CD4-positive, alpha-beta T cell treated with Interleukin-15 for 4 hours (primary cell): ENCODE measurements at regions not wholly inside any gene's neighbourhood (a gene's known extent, or its start where the extent isn't known, plus 50 kb on each side); places are given as distances from the start of the nearest gene placed in this dataset.

Experiments used
- DNase-seq: peaks from one replicate; pipeline ENCODE4 v3.0.0-alpha.2; 2020; ENCODE audit warnings: low spot score

DNA sequence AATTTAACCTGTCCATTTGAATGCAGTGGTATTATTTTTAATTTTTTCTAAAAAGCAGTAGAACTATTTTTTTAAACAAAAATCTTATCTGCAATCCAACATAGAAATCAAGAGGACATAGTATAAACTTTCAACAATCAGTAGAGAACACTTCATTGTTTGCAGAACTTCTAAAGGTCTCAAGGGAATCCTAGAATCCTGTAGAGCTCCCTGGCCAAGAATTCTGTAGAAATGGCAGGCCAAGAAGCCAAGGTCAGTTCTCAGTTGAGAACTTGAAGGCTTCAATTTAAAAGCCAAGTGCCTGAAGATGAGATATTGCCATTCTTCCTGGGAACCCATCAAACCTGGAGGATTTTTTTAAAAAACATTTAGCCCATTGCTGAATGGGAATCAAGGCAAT, 199.2 kb upstream of the KLF4 start:
- no peak for DNase-seq

DNA sequence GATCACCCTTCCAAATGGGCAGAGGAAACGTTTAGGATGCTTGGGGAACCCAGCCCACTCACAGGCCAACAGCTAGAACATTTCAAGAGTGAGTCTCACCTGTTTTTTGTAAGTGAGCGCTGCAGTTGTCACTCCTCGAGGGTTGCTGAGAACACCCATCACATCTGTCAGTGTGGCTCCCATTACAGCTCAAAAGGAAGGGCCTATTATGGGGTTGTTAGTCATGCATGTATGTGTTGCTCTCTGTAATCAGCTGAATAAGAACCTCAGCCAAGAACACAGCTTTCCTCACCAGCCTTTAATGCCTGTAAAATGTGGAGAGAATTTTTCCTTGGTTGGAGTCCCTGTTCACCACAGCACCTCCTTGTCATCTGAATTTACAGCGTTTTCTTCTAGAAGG, 196.3 kb upstream of the KLF4 start:
- DNase-seq: no peak

DNA sequence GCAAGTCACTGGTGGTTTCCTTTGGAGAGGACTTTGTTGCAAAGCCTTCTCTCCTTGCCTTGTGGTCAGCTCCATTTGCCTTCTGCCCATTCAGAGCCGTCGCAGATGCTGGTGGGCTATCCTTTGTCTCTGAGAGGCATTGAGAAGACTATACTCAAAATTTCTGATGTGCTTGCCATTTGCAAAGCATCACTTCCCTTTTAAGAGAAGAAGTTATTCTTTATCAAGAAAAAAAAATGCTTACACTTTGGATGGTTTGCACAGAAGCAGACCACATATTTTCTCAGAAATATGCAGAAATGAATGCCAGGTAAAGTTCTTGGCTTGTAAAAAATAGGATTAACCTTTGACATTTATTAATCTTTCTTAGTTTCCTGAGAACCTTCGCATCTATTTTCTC, 195.8 kb upstream of the KLF4 start:
- no peak for DNase-seq

DNA sequence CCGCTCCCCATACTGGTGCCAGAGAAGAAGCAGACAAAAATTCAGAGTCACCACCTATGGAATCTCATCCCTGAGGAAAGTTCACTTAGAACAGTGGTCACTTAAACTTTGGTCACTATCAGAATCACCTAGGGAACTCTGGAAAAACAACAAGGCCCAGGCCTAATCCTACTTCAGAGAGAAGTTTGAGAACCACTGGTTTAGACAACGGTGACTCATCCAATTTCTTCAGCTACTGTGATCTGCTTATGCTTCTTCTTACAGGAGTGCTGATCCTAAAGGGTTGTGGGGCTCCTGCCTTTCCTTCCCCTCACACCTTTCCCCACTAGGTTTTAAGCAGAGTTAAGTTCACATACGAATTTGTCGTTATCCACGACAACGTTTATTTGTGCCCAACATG, 194.7 kb upstream of the KLF4 start:
- no peak for DNase-seq

DNA sequence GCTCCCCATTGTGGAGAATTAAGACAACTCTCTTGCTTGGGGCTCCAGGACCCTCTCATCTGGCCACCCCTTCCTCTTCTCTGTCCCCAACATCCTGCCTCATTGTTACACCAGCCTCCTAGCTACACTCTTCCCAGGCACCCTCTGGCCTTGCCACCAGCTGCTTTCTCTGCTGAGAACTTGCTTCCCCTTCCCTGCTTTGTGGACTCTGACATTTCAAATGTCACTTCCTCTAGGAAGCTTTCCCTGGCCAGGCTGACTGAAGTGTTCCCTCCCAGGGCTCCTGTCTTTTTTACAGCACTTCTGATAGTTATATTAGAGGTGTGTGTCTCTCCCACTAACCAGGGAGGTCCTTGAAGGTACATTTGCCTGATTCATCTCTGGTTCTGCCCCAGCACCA, 194.0 kb upstream of the KLF4 start:
- DNase-seq: no peak

DNA sequence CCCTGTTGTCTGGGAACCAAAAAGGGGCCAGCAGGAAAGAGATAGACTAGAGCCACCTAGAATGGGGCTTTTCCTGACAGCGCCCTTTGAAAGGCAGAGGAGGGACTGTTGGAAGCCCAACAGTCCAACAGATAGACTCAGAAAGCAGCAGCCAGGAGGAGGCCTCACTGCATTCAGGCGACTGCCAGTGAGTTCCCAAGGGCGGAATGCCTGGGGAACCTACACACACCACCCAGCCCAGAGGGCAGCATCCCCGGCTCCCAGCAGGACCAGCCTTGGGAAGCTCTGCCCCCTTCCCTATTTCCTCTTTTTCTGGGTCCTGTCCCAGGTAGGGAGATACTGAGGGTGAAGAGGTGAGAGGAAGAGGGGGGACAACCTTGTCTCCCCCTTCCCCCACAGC, 192.4 kb upstream of the KLF4 start:
- no peak for DNase-seq

DNA sequence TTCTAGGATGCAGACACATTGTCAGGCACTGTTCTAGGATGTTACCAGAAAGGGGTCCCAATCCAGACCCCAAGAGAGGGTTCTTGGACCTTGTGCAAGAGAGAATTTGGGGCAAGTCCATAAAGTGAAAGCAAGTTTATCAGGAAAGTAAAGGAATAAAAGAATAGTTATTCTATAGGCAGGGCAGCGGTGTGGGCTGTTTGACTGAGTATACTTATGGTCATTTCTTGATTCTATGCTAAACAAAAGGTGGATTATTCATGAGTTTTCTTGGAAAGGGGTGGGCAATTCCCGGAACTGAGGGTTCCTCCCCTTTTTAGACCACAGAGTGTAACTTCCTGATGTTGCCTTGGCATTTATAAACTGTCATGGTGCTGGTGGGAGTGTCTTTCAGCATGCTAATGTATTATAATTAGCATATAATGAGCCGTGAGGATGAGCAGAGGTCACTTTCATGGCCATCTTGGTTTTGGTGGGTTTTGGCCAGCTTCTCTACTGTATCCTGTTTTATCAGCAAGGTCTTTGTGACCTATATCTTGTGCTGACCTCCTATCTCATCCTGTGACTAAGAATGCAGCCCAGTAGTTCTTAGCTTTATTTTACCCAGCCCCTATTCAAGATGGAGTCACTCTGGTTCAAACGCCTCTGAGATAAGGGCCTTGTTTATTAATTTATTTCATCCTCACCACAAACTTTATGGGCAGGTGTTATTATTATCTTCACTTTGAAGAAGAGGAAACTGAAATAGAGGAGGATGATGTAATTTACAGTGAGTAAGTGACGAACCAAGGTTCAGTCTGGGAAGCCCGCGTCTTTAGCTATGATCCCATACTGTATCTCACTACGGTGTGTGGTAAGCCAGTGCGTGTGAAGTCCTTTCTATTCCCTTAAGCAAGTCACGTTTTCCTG, 186.0 kb upstream of the KLF4 start:
- DNase-seq: no peak

DNA sequence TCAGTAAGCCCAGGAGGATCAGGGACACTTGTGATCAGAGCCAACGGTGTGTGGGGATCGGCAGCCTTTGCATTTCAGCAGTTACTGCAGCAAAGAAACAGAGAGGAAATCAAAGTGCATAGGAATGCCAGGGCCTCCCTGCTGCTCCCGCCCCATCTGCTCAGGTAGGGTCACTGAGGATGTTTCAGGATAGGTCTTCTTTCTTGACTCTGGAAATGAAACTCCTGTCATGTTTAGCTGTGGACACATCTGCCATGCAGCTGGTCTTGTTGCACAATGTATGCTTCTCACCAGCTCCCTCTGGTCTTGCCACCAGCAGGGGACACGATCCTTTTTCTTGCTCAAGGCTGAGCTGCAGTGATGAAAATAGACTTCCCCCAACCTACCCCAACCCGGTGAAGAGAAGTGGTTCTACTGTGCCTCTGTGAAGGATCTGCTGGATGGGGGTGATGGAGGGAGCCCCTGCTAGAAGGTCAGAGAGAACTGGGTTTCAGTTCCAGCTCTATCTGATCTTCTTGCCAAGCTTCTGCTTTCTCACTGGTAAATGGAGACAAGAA, 185.2 kb upstream of the KLF4 start:
- no peak for DNase-seq

DNA sequence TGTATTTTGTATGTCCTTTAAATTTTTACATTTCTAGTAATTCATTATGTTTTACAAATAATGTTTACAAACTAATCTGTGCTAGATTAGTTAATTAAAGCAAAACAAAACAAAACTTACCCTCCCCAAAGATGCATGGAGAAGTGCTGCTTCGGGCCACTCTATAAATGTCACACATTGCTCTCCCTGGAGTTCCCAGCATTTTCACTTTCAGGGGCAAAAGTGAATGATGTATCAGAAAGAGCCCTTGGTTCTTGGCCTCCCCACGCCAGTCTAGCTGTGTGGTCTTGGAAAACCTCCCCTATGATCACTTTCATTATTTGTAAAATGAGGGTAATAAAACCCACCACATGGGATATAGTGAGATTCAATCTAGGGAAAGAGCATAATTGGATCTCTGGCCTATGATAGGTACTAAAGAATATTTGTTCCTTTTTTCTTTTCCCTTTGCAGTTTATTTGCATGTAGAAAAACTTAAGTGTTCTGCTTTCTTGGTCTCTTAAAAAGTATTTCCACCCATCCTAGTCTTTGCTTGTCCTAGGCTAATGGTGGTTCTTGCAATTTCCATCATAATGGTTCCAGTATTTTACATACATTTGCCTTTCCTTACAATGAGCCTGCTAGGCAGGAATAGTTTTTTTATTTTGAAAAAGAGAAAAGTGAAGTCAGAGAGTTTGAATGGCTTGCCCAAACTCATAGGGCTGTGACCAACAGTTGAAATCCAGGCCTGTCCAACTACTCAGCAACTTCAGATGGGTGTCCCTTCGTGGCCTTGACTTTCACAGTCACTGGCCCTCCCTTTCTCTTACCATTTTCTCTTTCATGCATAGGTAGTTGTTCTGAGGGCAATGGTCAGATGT, 184.5 kb upstream of the KLF4 start:
- no peak for DNase-seq

DNA sequence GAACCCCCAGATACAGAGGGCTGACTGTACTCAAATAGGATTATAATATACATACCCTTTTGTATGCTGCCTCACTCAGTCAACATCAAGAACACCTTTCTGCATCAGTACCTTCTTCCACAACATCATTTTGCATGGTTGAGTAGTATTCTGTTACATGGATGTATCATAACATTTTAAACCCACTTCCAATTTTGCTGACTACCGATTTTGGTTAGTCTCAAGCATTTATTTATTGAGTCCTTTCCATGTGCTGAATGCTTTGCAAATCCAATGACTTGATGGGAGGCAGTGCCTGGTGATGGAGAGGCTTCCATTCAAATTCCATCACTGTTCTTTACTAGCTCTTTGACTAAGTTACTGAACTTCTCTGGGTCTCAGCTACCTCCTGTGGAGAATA, 182.0 kb upstream of the KLF4 start:
- DNase-seq: no peak

DNA sequence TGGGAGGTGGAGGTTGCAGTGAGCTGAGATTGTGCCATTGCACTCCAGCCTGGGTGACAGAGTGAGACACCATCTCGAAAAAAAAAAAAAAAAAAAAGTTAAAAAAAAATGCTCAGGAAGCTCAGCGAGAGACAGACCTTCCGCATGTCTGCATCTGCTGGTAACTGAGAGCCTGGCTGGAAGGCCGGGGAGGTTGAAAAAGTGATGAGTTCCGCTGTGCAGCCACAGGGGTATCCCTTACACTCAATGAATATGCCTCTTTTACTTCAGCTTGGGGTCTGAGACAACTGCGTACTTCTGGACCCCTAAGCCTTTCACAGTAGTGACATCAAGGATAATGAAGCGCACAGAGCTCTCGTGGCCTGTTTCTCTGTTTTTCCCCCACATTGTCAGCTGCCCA, 179.9 kb upstream of the KLF4 start:
- no peak for DNase-seq

DNA sequence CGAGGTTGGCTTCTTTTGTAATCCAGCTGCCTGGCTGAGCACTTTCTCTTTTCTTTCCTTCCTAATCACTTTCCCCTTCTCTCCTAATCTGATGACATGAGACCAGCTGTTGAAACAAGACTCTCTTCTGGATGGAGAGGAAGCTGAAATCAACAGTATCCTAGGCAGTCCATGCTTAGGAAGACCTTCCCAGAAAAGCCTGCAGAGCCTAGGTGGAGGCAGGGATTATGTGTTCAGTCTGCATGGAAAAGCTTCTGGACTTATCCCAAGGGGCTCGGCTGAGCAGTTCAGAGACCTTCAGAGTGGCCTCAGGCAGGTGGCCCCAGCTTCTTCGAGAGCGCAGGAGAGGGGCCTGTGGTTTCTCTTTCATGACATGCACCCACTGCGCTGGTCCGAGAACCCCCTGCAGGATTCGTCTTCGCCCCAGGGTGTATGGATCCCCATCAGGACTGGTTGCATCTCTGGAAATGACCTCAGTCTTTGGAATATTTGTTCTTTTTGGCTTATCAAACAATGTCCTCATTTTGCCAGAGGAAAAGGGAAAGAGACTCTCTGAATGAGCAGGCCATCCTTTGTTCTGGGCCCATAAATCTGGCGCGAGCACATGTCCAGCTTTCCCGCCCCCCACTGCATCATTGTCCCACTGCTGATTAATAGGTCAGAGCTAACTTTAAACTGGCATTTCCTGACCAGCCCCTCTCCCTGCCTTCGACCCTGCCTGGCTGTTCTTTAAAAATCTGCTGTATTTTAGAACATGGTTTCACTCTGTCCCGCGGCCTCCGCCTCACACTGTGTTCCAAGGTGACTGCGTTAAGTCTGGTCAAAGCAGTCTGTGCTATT, 177.9 kb upstream of the KLF4 start:
- no peak for DNase-seq

DNA sequence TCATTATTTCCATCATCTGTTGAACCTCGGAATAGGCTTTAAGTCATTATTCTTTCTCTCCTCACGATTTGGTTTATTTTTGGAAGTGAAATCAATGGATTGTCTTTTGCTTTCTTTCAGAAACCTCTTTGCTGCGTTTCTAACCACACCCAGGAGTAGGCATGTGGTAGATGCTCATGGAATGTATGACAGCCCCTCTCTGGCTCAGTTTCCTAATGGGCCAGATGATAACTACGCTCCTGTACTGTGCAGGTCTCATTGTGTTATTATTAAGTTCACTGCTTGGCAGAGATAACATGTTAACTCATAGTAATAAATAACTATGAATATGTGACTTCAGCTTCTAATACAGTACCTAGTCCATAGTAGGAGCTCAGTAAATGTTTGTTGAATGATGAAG, 175.5 kb upstream of the KLF4 start:
- DNase-seq: no peak

DNA sequence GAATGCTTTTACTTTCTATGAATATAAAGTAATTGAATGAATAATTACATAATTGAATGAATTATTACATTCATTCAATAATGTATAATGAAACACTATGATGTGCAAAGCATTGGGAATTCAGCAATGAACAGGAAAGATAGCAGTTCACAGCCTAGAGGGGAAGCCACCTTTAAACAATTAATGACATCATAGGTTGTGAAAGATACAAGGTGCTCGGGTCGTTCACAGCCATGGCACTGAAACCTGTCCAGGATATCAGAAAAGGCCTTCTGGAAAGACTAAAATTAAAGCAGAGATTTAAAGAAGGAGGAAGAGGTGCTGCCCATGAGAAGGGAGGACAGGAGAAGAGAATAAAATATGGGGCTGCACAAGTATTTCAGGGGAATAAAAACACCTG, 171.4 kb upstream of the KLF4 start:
- DNase-seq: no peak

DNA sequence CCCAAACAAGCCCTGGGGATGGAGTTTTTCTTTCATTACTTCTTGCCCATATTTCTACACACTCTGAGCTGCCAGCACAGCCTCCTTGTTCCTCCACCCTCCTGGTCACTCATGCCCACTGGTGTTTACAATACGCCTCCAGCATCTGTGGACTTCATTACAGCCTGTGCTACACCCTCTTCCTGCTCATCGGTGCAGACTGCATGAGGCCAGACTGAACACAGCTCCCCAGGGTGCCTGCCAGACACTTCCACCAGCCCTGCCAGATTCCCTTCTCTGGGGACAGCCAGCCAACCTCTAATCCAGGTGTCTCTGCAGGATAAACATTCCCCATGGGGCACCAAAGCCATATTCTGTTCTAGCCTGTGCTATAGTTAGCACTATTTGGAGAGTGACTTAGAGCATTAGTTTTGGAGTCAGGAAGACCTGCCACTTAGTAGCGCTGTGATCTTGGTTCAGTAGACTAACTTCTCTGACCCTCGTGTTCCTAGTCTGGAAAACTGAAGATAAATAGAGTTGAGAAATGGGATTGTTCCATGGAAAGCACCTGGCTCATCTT, 163.8 kb upstream of the KLF4 start:
- no peak for DNase-seq

DNA sequence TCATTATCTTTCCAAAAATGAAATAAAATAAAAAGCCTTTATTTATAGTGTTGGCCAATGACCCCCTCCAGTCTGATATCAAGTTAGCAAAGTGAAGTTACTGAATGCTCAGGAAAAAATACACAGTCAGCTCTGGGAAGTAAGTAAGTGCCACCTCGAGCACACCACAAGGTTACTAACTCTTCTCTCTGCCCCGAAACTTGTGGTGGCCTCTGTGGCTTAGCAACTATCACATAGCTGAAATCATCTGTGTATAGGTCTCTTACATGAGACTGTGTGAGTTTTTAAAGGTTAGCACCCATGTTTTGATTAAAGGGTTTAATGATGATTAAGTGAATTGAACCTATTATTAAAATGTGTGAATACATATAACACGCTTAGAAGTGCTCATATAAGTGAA, 161.4 kb upstream of the KLF4 start:
- DNase-seq: no peak

DNA sequence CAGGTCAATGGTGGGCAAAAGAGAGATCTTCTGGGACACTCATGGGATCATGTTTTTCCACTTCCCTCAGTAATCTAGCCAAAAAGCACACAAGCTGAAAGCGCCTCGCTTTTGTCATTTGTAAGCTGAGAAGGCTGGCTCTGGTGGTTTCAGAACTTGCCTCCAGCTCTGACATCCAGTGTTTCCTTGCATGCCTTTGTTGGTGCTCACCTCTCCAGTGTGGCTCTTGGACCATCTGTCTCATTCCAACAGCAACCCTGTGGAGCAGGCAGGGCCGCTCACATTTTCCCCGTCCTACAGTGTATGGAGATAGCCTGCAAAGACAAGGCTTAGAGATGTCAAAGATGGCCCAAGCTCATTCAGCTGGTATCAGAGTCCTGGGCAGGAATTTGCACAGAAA, 160.8 kb upstream of the KLF4 start:
- DNase-seq: no peak

DNA sequence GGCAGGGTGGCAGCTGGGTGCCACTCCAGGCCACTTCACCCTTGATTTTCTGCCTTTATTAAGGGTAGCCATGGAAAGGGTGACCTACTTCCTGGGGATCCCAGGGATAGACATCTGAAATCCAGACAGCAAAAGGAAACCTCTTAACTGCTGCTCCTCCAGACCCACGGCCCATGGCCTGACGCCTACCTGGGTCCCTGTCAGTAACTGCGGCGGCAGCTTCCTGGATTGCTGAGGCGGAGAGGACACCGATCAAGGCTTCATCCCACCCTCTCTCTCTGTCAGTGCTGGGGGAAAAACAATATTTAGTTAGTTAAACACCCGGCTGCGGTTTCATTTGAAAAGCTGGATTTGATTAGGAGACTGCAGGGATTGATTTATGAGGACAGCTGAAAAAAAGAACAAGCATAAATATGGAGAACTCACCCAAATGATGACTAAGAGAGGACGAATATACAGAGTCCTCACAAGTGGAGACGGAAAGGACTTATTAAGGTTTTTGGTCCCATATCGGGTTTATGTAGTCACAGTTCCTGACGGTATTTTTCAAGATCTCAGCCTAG, 158.7 kb upstream of the KLF4 start:
- DNase-seq: no peak

DNA sequence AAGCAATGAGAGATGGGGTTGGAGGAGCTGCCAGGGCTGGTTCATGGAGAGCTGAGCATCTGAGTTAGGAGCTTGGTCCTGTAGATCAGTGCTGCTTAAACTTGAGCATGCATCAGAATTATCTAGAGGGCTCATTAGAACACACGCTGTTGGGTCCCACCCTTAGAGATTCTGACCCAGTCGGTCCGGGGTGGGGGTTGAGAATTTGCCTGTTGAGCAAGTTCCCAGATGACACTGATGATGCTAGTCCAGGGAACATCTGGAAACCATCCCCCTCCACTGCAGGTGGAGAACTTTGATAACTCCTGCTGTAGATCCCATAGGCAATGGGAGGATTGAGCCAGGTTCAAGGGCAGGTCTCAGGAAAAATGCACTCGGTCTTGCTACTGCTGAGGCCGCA, 158.0 kb upstream of the KLF4 start:
- no peak for DNase-seq

DNA sequence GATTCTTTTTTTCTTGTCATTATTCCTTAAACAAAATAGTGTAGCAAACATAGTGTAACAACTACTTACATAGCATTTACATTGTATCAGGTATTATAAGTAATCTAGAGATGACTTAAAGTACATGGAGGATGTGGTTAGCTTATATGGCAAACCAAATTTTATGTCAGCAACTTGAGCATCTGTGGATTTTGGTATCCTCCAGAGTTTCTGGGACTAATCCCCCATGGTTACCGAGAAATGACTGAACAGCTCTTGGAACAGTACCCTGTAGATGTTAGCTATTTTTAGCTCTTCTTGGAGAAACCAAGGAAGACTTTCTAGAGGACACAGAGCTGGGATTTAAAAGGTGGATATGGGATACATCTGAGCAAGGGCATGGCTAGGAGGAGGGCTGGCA, 157.6 kb upstream of the KLF4 start:
- DNase-seq: no peak

DNA sequence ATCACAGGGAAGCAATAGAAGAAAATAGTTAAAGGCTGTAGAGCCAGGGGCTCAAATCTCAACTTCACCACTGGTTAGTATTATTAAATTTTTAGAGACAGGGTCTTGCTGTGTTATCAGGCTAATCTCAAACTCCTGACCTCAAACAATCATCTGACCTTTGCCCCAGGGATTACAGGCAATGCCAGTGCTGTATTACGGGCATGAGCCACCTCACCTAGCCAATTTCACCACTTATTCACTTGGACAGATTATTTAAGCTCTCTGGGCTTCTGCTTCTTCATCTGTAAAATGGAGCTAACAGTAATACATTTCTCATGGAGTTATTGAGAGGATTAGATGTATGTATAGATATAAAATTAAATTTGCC, 155.9 kb upstream of the KLF4 start:
- no peak for DNase-seq
